ENCODE measurements at regions not wholly inside any gene's neighbourhood (a gene's known extent, or its start where the extent isn't known, plus 50 kb on each side); places are given as distances from the start of the nearest gene placed in this dataset.

DNA sequence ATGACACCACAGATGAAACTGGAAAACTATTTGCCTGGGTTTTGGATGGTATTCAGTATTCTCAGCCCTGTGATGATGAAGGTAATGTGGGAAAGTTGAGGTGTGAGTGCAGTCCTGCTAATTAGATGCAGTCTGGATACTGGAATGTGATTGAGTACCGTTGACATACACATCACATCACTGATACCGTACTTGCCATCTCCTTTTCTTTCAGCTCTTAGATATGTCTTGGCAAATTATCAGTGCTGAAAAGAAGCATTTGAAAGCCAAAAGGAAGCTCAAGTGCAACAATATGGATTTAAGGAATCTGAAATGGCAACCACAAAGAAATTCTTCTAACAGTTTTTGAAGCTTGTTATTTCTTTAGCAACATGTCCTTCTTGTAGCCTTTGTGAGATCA is 381.4 kb upstream of the TGFBR2 start:
- DNase-seq = no peak

GRCh38 chr3:30226601-30227151 is 379.7 kb upstream of the TGFBR2 start:
- no peak for DNase-seq

DNA sequence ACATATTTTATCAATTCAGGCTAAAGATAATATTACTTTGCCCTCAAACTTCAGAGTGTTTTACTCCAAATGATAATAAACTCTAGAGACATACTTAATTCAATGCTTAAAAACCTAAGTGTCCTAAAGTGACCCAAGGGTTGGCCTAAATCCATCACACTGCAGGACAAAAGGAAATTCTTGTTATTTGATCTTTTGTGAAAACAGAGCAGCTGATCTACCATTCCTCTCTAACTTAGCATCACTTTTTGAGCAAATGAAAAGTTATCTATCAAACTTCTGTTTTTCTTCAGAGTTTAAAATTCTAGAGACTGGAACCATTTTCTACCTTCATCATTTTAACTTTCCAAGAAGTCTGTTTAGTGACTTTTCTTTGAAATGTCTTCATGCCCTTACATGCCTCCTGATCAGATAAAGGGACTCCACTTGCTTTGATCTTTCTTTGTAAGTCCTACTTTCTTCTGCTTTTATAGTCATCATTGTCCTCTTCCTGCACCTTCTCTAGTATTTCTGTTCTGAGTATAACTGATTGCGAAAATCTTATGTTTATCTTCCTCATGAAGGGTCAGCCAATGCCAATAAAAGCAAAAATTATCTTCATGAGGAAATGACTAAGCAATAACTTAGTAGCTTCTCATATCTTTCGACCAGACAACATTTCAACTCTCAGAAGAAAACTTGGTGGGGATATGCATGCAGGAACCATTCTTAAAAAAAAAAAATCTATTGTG is 378.7 kb upstream of the TGFBR2 start:
- peak; percentile 78 for DNase-seq

GRCh38 chr3:30228302-30228631 is 378.1 kb upstream of the TGFBR2 start:
- DNase-seq = no peak

DNA sequence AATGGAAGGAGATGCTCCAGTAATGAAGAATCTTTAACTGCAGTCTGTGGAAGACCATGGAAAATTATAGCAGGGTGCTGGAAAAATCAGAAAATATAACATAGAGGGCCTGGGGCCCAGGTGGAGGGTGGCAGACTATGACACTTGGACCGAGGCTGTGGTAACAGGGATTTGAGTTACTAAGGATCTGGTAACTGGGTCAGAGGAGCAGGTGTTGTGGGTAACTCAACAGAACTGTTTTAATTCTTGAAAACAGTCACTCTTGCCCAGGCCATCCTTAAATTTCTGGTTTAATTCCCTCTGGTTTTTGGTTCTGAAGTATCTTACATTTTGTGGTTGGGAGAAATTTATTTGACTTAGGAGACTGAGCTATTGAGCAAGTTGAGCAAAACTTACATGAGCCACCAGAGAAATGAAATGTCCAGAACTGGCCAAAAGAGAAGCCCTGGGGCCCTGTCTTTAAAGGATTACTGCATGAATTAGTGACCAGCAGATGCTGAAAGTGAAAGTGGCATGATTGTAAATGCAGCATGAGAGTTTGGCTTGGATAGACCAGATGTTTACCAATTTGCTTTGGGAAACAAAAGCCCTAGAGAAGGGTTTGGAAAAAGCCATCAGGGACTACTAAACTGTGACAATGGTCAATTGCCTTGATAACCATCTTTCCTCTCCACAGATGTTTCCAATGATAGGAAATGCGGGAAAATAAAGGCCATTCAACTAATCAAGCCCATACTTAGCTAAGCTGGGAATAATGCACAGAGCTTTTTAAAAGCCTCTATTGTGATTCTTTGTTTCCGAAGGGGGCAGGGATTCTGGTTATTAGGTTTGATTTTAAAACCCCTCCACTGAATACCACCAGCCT is 374.9 kb upstream of the TGFBR2 start:
- no peak for DNase-seq

GRCh38 chr3:30232142-30232541 is 374.3 kb upstream of the TGFBR2 start:
- DNase-seq = no peak

- DNase-seq = no peak
These were observed 372.3 kb upstream of the TGFBR2 start for GRCh38 chr3:30233913-30234646.

GRCh38 chr3:30236011-30236410 is 370.4 kb upstream of the TGFBR2 start:
- no peak for DNase-seq

GRCh38 chr3:30241721-30242120 is 364.7 kb upstream of the TGFBR2 start:
- DNase-seq = no peak

DNA sequence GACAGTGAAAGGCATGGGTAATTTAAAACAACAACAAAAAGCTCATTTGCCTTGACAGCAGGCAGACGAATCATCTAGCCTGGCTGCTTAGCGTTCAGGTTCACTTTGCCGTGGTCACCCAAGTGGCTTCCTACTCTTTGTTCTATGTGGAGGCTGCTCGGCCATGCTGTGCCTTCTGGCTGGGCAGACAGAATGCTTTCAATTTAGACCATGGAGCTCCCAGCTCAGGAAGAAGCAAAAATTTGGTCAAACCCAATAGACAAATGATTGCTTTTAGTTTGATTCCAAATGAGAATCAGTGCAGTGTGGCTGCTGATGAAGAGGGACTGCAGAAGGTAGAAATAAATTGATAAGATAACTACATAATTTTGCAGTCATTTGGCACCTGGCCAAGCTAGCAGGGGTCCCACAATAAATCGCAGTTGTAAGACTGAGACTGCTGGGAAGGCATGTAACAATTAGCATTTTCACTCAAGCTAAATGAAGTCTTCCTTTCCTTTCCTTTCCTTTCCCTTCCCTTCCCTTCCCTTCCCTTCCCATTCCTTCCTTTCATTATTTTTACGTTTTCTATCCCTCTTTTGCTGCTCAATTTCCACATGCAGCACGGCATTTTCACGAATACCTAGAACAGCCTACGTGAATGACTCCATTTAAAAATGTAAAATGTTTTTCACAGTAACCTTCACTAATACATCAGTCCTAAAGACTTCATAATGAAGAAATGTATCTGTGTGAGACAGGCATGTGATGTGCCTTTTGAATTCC is 360.4 kb upstream of the TGFBR2 start:
- DNase-seq = no peak

DNA sequence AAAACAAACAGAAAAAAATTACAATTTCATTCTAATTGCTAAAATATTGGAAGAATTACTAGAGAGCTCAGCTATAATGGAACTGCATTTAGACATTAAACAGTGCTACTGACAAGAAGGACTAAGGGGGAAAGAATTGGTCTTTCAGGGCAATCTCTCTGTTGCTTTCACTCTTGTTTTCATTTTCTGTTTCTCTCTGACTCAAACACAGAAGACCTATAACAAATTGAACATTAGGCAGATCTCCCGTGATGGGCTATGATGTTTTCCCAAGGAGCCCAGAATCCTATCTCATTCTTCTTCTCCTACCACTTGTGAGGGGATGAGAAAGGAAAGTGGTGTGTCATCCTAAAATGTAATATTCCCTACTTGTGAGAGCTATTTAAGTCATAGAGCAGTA is 358.0 kb upstream of the TGFBR2 start:
- DNase-seq = no peak

DNA sequence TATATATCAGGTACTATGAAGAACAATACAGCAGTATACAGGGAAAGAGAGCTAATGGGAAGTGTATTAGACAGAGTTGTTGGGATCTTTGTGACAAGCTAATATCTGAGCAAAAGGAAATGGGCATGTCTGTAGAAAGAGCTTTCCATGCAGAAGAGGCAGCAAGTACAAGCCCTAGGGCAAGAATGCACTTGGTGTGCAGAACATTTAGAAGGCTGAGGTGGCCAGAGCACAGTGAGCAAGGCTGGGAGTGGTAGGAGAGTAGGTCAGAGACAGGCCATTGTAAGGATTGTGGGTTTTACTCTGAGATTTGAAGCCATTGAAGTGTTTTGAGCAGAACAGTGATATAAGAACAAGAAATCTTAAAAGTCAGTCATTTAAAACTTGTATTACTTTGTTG is 353.9 kb upstream of the TGFBR2 start:
- no peak for DNase-seq

GRCh38 chr3:30253832-30254231 is 352.6 kb upstream of the TGFBR2 start:
- DNase-seq = no peak

DNA sequence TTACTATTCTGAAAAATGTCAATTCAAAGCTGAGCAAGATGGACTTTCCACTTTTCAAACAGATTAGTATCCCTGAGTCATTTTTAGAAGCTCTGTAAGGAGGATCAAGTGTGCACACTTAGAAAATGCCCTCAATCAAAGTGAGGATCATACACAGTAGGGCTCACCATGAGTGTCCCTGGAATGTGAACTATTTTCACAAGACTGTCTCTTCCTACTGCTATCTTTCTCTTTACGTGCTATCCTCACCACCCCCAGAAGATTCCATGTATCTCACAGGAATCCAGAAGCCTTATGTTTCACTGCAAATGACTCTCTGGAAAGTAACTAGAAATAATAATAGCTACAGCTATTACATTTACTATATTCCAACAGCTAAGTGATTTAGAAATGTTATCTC is 349.9 kb upstream of the TGFBR2 start:
- peak; percentile 23 for DNase-seq

DNA sequence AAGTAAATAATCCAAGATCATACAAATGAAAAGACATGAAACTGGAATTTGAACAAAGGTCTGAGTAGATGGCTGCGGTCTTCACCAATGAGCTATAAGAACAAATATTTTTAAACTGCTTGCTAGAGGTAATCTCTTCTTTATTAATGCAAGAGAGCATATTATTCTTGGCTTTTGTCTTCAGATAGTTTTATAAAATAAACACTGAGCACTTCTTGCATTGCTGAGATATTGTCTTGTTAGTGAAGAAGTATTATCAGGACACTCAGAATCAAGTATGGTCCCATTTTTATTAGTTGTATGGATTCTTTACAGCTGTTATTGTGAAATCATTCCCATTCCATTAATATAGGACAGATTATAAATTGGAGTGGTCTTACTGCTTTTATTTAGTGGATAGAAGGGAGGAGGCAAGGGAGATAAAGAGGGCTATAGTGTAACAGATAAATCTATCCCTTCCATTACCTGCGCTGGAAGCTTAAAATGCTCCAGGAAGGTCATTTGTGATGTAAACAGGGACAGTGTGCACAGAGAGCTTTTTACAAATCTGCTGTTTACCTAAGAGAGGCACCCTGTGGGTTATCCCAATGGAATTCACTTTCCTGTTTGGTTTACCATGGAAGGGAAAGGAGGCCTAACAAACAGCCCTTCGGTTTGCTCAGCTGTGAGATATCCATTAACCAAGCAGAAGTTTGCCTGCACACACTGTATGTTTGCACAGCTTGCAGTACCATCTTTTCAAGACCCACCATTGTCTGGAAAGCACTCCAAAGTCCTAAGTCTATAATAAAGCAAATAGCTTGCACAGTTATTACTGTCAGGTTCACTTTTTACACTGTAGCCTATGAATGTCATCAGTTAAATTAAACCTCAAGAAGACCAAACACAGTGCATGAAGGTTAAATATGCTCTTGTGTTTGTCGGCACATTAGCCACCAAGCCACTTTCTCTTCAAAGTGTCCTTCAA is 347.7 kb upstream of the TGFBR2 start:
- no peak for DNase-seq

DNA sequence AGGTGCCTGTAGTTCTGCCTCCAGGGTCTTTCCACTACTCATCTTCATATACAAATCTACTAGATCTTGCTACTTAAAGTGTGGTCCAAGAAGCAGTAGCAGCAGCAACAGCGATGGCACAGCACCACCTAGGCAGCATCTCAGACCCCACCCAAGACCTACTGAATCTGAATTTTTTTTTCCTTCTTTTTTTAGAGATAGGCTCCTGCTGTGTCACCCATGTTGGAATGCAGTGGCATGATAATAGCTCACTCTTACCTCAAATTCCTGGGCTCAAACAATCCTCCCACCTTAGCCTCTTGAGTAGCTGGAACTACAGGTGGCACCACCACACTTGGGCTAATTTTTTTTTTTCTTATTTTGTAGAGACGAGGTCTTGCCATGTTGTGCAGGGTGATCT is 346.7 kb upstream of the TGFBR2 start:
- no peak for DNase-seq

DNA sequence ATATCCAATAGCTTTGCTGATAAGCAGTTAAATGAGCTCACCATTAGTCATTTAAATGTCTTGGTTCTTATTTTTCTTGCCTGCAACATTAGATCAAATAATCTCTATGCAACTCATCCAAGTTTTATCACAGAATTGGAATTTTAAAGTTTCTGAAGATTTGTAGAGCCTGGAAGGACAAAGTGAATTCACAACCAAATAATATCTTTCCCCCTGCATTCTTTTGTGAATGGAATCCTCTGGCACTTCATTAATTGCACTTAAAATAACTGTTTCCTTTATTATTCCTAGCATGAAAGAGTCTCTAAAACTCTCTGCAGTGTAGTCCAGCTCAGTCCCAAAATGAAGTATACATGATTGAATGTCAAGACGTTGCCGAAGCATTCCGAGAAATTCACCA is 345.6 kb upstream of the TGFBR2 start:
- no peak for DNase-seq

- DNase-seq = no peak
These were observed 343.0 kb upstream of the TGFBR2 start for GRCh38 chr3:30263238-30263924.

DNA sequence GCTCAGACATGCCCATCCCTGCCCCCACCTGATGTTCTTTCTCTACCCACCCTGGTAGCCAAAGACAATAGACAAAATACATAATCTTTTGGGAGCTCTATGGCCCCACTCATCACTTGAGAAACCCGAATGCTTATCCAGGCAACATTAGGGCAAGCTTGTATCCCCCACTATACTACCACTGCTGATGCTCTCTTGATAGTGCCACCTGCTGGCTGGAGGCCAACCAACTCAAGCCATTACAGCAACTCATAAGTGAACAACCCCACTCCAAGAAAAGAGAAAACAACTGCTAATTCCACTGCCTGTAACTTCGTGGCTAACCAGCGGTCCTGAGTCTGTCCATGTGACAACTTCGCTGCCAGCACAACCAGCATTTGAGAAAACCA is 342.5 kb upstream of the TGFBR2 start:
- no peak for DNase-seq

- DNase-seq = no peak
These were observed 339.9 kb upstream of the TGFBR2 start for GRCh38 chr3:30266524-30266923.

- DNase-seq = no peak
These were observed 338.1 kb upstream of the TGFBR2 start for GRCh38 chr3:30268288-30268687.

Measured in NCI-H226 (cell line).